ENCODE measurements at regions not wholly inside any gene's neighbourhood (a gene's known extent, or its start where the extent isn't known, plus 50 kb on each side); places are given as distances from the start of the nearest gene placed in this dataset.

GRCh38 chr5:143583409-143583808 lies 179.9 kb upstream of the NR3C1 start:
- TF ChIP-seq CTCF (conservative IDR thresholded peaks at IDR 0.05; ENCODE audit: low read depth, low read length) (no peak), EZH2 (IDR thresholded peaks at IDR 0.05; ENCODE audit: borderline replicate concordance, low read depth, low read length, poor library complexity, severe bottlenecking) (no peak)
